Mammary epithelial cell (primary cell): ENCODE measurements at regions not wholly inside any gene's neighbourhood (a gene's known extent, or its start where the extent isn't known, plus 50 kb on each side); places are given as distances from the start of the nearest gene placed in this dataset.

Experiments used
- EZH2 ChIP-seq: IDR thresholded peaks from 2 replicates; pipeline ENCODE4 v1.6.1; 2012; ENCODE audit warnings: low read length, inconsistent platforms, borderline replicate concordance
- TF ChIP-seq, protein P1 (sequence below), 2 donors: IDR thresholded peaks in 1 of 2; conservative IDR thresholded peaks in 1 of 2; 2 replicates each; pipeline ENCODE4 v1.5.1; 2011 to 2012; ENCODE audit warnings: inconsistent platforms in 2 of 2, low read length in 2 of 2, mild to moderate bottlenecking in 2 of 2, control low read depth in 1 of 2, low read depth in 1 of 2; ENCODE audit not compliant: insufficient read depth in 1 of 2; ENCODE audit errors: extremely low read depth in 1 of 2

DNA sequence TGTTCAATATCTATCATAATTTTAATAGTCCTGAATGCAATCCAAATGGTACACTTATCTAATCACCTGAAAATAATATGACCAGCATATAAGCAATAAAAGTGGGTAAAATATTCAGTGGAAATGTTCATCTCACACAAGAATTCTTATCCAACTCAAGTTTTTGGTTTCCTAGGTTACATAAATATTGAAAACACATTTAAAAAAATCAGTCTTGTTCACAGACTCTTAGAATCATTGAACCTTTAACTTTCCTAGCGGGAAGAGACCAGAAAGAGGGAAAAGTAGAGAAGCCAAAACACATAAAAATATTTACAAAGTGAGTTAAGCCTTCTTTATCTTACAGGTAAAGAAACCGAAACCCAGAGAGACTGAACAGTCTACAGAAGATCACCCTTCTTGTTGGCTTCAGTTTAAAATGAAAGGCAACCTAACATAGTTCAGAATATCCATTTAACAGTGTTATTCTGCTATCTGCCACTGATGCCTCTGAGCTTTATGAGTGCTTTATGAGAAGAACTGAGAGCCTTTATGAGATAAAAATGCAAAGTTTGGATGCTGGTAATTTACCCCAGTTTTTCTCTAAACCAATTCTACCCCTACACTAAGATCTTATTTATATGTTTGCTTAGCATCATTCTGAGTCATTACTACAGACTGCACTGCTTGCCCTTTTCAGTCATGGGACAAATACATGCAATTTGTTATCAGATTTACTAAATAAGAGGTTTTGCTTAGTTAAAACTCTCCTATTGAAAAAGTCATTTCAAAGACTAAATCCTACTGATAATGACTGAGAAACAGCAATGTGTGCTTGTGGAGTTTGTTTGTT lies 453.3 kb upstream of the INTU start:
- TF ChIP-seq, protein P1, sequence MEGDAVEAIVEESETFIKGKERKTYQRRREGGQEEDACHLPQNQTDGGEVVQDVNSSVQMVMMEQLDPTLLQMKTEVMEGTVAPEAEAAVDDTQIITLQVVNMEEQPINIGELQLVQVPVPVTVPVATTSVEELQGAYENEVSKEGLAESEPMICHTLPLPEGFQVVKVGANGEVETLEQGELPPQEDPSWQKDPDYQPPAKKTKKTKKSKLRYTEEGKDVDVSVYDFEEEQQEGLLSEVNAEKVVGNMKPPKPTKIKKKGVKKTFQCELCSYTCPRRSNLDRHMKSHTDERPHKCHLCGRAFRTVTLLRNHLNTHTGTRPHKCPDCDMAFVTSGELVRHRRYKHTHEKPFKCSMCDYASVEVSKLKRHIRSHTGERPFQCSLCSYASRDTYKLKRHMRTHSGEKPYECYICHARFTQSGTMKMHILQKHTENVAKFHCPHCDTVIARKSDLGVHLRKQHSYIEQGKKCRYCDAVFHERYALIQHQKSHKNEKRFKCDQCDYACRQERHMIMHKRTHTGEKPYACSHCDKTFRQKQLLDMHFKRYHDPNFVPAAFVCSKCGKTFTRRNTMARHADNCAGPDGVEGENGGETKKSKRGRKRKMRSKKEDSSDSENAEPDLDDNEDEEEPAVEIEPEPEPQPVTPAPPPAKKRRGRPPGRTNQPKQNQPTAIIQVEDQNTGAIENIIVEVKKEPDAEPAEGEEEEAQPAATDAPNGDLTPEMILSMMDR (conservative IDR thresholded peaks at IDR 0.05 in 1 of 2, IDR thresholded peaks at IDR 0.05 in 1 of 2; ENCODE audit: extremely low read depth in 1 of 2, insufficient read depth in 1 of 2, low read depth in 1 of 2, low read length in 2 of 2), result no peak
- no peak for TF ChIP-seq EZH2
